GM20000 (cell line): ENCODE measurements at regions not wholly inside any gene's neighbourhood (a gene's known extent, or its start where the extent isn't known, plus 50 kb on each side); places are given as distances from the start of the nearest gene placed in this dataset.

Experiments used
- DNase-seq: peaks from one replicate; pipeline ENCODE4 v3.0.0; 2012; ENCODE audit warnings: low spot score
- CTCF ChIP-seq: IDR thresholded peaks from 2 replicates; pipeline ENCODE4 v1.5.1; 2012; ENCODE audit warnings: mild to moderate bottlenecking, control low read depth; ENCODE audit errors: extremely low read depth, missing control alignments

- DNase-seq: no peak
- TF ChIP-seq CTCF: no peak
These were observed 366.9 kb downstream of the KIF4B start for GRCh38 chr5:155380480-155380879.

DNA sequence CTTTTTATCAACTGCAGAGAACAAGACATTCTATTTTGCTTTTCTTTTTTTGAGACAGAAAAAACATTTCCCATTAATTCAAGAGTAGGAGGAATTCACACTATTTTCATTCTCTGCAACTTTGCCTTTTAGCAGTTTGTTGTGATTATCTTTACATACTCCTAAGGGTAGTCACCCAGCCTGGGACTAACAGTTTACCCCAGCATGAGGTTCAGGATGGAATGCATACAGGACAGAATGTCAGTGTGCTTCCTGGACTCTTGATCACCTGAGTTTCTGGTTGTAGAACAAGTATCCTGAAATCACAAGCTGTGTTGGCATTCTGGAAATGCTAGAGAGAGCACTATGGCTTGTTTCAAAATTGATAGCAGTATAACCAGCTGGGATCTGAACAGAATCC lies 368.1 kb downstream of the KIF4B start:
- no peak for DNase-seq
- no peak for TF ChIP-seq CTCF

DNA sequence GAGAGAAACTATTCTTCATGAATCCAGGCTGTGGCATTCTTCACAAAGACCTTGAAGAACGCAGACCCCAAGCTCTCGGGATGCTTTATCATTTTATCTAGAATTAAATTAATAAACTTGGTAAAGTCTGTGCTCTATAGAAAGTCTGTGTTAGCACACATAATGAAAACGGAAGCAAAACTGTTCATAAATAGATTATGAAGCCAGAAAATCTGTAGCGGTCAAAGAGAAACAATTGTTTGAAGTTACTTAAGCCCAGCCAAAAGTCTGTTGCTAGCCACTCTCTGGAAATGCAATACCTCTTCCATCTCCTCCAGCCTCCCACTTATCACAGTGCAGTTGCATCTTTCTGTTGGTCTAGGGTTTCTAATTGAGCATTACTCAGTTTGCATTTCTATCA lies 375.9 kb downstream of the KIF4B start:
- DNase-seq: no peak

DNA sequence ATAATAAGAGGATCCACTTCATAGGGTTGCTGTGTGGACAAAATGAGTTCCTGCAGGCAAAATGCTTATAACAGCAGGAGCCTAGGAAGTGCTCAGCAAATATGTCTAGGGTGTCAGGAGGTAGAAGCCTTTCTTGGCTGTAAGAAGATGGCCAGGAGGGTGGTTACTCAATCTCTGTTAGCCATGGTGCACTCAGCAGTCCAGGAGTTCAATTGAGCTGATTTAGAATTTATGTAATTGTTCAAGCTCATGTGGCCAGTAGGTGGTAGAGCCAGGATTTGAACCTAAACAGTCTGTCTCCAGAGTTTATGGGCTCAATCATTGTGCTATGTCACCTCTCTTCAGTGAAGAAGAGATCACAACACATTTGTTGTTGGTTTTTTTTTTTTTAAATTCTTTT lies 381.2 kb downstream of the KIF4B start:
- TF ChIP-seq CTCF: no peak
- no peak for DNase-seq

More for the DNA sequence above, 375.9 kb downstream of the KIF4B start:
- no peak for TF ChIP-seq CTCF

DNA sequence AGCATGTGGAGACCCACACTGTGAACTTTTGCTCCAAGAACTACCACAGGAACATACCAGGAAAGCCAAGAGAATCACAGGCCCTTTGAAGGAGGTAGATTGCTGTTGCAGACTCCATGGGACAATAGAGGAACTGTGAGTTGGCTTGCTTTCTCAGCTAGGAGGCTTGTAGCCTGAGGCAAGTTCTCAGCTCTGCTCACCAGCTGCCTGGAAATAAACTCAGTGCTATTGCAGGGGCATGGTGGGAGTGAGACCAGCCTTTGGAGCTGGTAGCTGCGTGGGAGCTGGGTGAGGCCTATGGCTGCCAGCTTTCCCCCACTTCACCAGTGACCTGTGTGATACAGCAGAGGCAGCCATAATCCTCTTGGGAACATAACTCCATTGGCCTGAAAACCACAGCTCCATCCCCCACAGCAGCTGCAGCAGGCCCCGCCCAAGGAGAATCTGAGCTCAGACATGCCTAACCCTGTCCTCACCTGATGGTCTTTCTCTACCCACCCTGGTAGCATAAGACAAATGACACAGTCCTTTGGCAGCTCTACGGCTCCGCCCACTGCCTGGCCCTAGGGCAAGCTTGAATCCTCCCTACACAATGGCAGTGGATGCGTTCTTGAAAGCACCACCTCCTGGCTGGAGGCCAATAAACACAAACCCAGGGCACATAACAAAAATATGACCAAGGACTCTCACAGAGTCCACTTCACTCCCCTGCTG lies 389.5 kb downstream of the KIF4B start:
- TF ChIP-seq CTCF: no peak
- no peak for DNase-seq

- TF ChIP-seq CTCF: no peak
- no peak for DNase-seq
These were observed 393.3 kb downstream of the KIF4B start for GRCh38 chr5:155406815-155407214.

DNA sequence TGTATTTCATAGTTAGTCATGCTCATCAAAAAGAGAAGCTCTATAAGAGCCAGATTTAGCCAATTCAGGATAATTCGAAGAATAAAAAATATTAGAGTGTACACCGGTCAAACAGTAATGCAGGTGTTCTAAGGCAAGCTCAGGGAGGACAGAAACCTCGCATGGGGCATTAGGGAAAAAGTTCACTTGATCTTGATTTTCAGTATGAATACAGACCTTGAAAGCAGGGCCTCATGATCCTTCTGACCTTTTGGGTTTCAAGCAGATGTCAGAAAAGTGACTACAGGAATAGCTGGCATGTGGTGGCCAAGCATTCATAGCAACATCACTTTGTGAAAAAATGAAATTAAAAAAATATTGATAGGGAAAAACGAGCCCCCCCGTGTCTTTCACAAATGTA lies 394.9 kb downstream of the KIF4B start:
- TF ChIP-seq CTCF: no peak
- no peak for DNase-seq
